HG02943 (cell line): ENCODE measurements at regions not wholly inside any gene's neighbourhood (a gene's known extent, or its start where the extent isn't known, plus 50 kb on each side); places are given as distances from the start of the nearest gene placed in this dataset.
A peak's percentile ranks its signal among the peaks of the same experiment; 100 is the strongest.
"Not testable (repeated sequence)": the region's sequence is repeated elsewhere in the genome, so short reads cannot be mapped to it uniquely, and the experiment has no call there.

Source experiments
- ATAC-seq: cut with Tn5 transposase; IDR thresholded peaks from one replicate; pipeline ENCODE4 v1.9.1; 2021; ENCODE audit warnings: mild to moderate bottlenecking, low read depth, moderate library complexity; ENCODE audit not compliant: unreplicated experiment

GRCh38 chr12:80045594-80045993, 53.7 kb upstream of the OTOGL start:
- ATAC-seq = no peak

GRCh38 chr12:80044694-80045046, 54.7 kb upstream of the OTOGL start:
- no peak for ATAC-seq

GRCh38 chr12:80041692-80042091, 57.6 kb upstream of the OTOGL start:
- ATAC-seq = no peak

GRCh38 chr12:80041071-80041470, 58.3 kb upstream of the OTOGL start:
- ATAC-seq = no peak

- no peak for ATAC-seq
These were observed 59.1 kb upstream of the OTOGL start for GRCh38 chr12:80040075-80040738.

GRCh38 chr12:80038062-80038560, 61.2 kb upstream of the OTOGL start:
- no peak for ATAC-seq

GRCh38 chr12:80033448-80033847, 65.9 kb upstream of the OTOGL start:
- ATAC-seq = no peak

GRCh38 chr12:80032946-80033345, 66.4 kb upstream of the OTOGL start:
- no peak for ATAC-seq

- ATAC-seq = no peak
These were observed 68.1 kb upstream of the OTOGL start for GRCh38 chr12:80031229-80031628.

GRCh38 chr12:80025638-80026037, 73.7 kb upstream of the OTOGL start:
- ATAC-seq = no peak

- no peak for ATAC-seq
These were observed 79.6 kb upstream of the OTOGL start for GRCh38 chr12:80019691-80020090.

- no peak for ATAC-seq
These were observed 81.2 kb upstream of the OTOGL start for GRCh38 chr12:80018119-80018518.

- no peak for ATAC-seq
These were observed 82.0 kb upstream of the OTOGL start for GRCh38 chr12:80017261-80017870.

- no peak for ATAC-seq
These were observed 81.8 kb upstream of the PPP1R12A start for GRCh38 chr12:80016684-80017083.

- no peak for ATAC-seq
These were observed 80.8 kb upstream of the PPP1R12A start for GRCh38 chr12:80015660-80016059.

- ATAC-seq = not testable (repeated sequence)
These were observed 68.8 kb upstream of the PPP1R12A start for GRCh38 chr12:80003744-80004143.

GRCh38 chr12:80001562-80001961, 66.7 kb upstream of the PPP1R12A start:
- no peak for ATAC-seq

- no peak for ATAC-seq
These were observed 65.9 kb upstream of the PPP1R12A start for GRCh38 chr12:80000831-80001230.

- ATAC-seq = no peak
These were observed 63.7 kb upstream of the PPP1R12A start for GRCh38 chr12:79998554-79998953.

- ATAC-seq = peak; percentile 100
These were observed 62.3 kb upstream of the PPP1R12A start for GRCh38 chr12:79997096-79997791.

- not testable (repeated sequence) for ATAC-seq
These were observed 60.6 kb upstream of the PPP1R12A start for GRCh38 chr12:79995385-79996084.
